Liver (tissue), 8 donors: ENCODE measurements at regions not wholly inside any gene's neighbourhood (a gene's known extent, or its start where the extent isn't known, plus 50 kb on each side); places are given as distances from the start of the nearest gene placed in this dataset.

Experiments used
- DNase-seq: peaks from one replicate; pipeline ENCODE4 v3.0.0-alpha.2; 2017; ENCODE audit warnings: low spot score
- H3K27ac ChIP-seq, 2 donors: one replicate each; pipeline ENCODE4 v1.7.0; 2013; ENCODE audit warnings: inconsistent platforms in 2 of 2, low read length in 2 of 2, control low read depth in 1 of 2, low read depth in 1 of 2, mild to moderate bottlenecking in 1 of 2
- H3K27me3 ChIP-seq, 4 donors: one replicate each; pipeline versions ENCODE4 v1.6.1 to v1.7.0; 2013; ENCODE audit warnings: low read length in 3 of 4, inconsistent platforms in 1 of 4, mild to moderate bottlenecking in 1 of 4, moderate library complexity in 1 of 4; ENCODE audit not compliant: control insufficient read depth in 4 of 4, insufficient read depth in 4 of 4
- H3K36me3 ChIP-seq, 4 donors: one replicate each; pipeline versions ENCODE4 v1.6.1 to v1.7.0; 2013; ENCODE audit warnings: low read length in 3 of 4, mild to moderate bottlenecking in 3 of 4, low read depth in 1 of 4, moderate library complexity in 1 of 4; ENCODE audit not compliant: control insufficient read depth in 4 of 4, insufficient read depth in 3 of 4
- H3K4me1 ChIP-seq, 4 donors: one replicate each; pipeline versions ENCODE4 v1.6.1 to v1.7.0; 2013; ENCODE audit warnings: low read length in 3 of 4, mild to moderate bottlenecking in 3 of 4, moderate library complexity in 1 of 4; ENCODE audit not compliant: control insufficient read depth in 4 of 4, insufficient read depth in 4 of 4
- H3K4me3 ChIP-seq, 3 donors: one replicate each; pipeline versions ENCODE4 v1.6.1 to v1.7.0; 2013; ENCODE audit warnings: low read length in 3 of 3, control low read depth in 1 of 3, low read depth in 1 of 3, mild to moderate bottlenecking in 1 of 3
- H3K9ac ChIP-seq, 2 donors: one replicate each; pipeline ENCODE4 v1.7.0; 2013; ENCODE audit warnings: low read length in 2 of 2, mild to moderate bottlenecking in 2 of 2, moderate library complexity in 2 of 2, control low read depth in 1 of 2, low read depth in 1 of 2
- H3K9me3 ChIP-seq, 4 donors: one replicate each; pipeline versions ENCODE4 v1.6.1 to v1.7.0; 2013; ENCODE audit warnings: low read length in 3 of 4; ENCODE audit not compliant: control insufficient read depth in 4 of 4
- CTCF ChIP-seq: fragments of 150-350 bp; IDR thresholded peaks from 2 replicates; pipeline ENCODE4 v1.5.1; 2017; ENCODE audit warnings: improper control_type of control experiment, low read depth, low read length; ENCODE audit not compliant: missing input control
- EGR1 ChIP-seq, 2 donors: IDR thresholded peaks; 2 replicates each; pipeline ENCODE4 v1.6.1; 2016 to 2018; ENCODE audit warnings: antibody characterized with exemption in 2 of 2, low read depth in 2 of 2
- GABPA ChIP-seq, 2 donors: IDR thresholded peaks in 1 of 2; conservative IDR thresholded peaks in 1 of 2; 2 replicates each; pipeline ENCODE4 v1.6.1; 2016; ENCODE audit warnings: antibody characterized with exemption in 2 of 2, mild to moderate bottlenecking in 1 of 2, moderate library complexity in 1 of 2
- HNF4A ChIP-seq, 2 donors: conservative IDR thresholded peaks; 2 replicates each; pipeline ENCODE4 v1.6.1; 2016; ENCODE audit warnings: antibody characterized with exemption in 2 of 2, mild to moderate bottlenecking in 2 of 2
- HNF4G ChIP-seq: IDR thresholded peaks from 2 replicates; pipeline ENCODE4 v1.6.1; 2016; ENCODE audit warnings: antibody characterized with exemption
- MAX ChIP-seq: IDR thresholded peaks from 2 replicates; pipeline ENCODE4 v1.6.1; 2016; ENCODE audit warnings: antibody characterized with exemption
- NR2F2 ChIP-seq: IDR thresholded peaks from 2 replicates; pipeline ENCODE4 v1.6.1; 2016; ENCODE audit warnings: antibody characterized with exemption
- REST ChIP-seq: IDR thresholded peaks from 2 replicates; pipeline ENCODE4 v1.6.1; 2016; ENCODE audit warnings: antibody characterized with exemption, mild to moderate bottlenecking
- TAF1 ChIP-seq: conservative IDR thresholded peaks from 2 replicates; pipeline ENCODE4 v1.6.1; 2016; ENCODE audit warnings: antibody characterized with exemption, mild to moderate bottlenecking
- YY1 ChIP-seq: IDR thresholded peaks from 2 replicates; pipeline ENCODE4 v1.6.1; 2016; ENCODE audit warnings: antibody characterized with exemption, mild to moderate bottlenecking
- ZBTB33 ChIP-seq: IDR thresholded peaks from 2 replicates; pipeline ENCODE4 v1.6.1; 2016; ENCODE audit warnings: antibody characterized with exemption
- WGBS: extraction: QIAGEN DNeasy Blood & Tissue Kit; methylation state at CpG from one replicate; pipeline ENCODE4 v1.1.7; 2013; 5-methylcytosine and 5-hydroxymethylcytosine counted together
- donor health status: healthy.
- donor health status: healthy.
- donor health status: healthy.
- donor health status: healthy.
- donor health status: healthy.

GRCh38 chr4:181007751-181008150 lies 1235.5 kb upstream of the TENM3 start:
- WGBS, result 75% methylated on average over 5 of the region's 5 CpGs
- Histone ChIP-seq H3K9ac (no peak overlapping the region), H3K36me3 (no peaks in the 10 kb centered on the region), H3K9me3 (no peaks in the 10 kb centered on the region), H3K4me1 (no peaks in the 10 kb centered on the region), H3K27ac (no peak overlapping the region), H3K4me3 (no peak overlapping the region), H3K27me3 (peaks cover 0 to 3% (median 0%) of the 10 kb centered on the region in 4 donors)
- DNase-seq, result no peak
- TF ChIP-seq EGR1 (IDR thresholded peaks at IDR 0.05; ENCODE audit: low read depth in 2 of 2), result no peak

- no peak overlapping the region for H3K4me3 ChIP-seq
- no peaks in the 10 kb centered on the region for H3K4me1 ChIP-seq
- no peak for DNase-seq
- H3K27ac ChIP-seq, result no peak overlapping the region
- no peak for TF ChIP-seq ZBTB33
- TF ChIP-seq REST, result no peak
- no peak for TF ChIP-seq HNF4A (conservative IDR thresholded peaks at IDR 0.05)
- no peak for TF ChIP-seq NR2F2
- no peak for TF ChIP-seq GABPA (IDR thresholded peaks at IDR 0.05 in 1 of 2, conservative IDR thresholded peaks at IDR 0.05 in 1 of 2)
- TF ChIP-seq TAF1, result no peak
- no peak for TF ChIP-seq MAX
- TF ChIP-seq HNF4G, result no peak
- no peak for TF ChIP-seq YY1
- no peak for TF ChIP-seq EGR1 (IDR thresholded peaks at IDR 0.05; ENCODE audit: low read depth in 2 of 2)
- no peak for TF ChIP-seq CTCF
- H3K36me3 ChIP-seq, result no peaks in the 10 kb centered on the region
- 43% methylated on average over 4 of the region's 4 CpGs for WGBS
- H3K9ac ChIP-seq, result no peak overlapping the region
- no peaks in the 10 kb centered on the region for H3K9me3 ChIP-seq
- peaks cover 0 to 3% (median 0%) of the 10 kb centered on the region in 4 donors for H3K27me3 ChIP-seq
Observed at GRCh38 chr4:181008164-181008563, 1235.0 kb upstream of the TENM3 start.
